IMR-90 (cell line): ENCODE measurements at regions not wholly inside any gene's neighbourhood (a gene's known extent, or its start where the extent isn't known, plus 50 kb on each side); places are given as distances from the start of the nearest gene placed in this dataset.

ENCODE experiments used
- ATAC-seq: fragments of 200-7000 bp; cut with Tn5 transposase; 2 replicates; pipeline ENCODE4 v1.9.1; 2020; ENCODE audit warnings: low read depth, mild to moderate bottlenecking, moderate library complexity
- BruUV-seq: library from RNA; stranded (reverse); fragments of 400-500 nt; replicated peaks from 2 replicates; lab custom pipeline; 2021; lab: Mats Ljungman, UMichigan
- CTCF ChIA-PET: fragments of 300-600 bp; formaldehyde crosslinking; extraction: SDS; loops from one replicate; lab custom pipeline; 2021; ENCODE audit warnings: antibody characterized with exemption; lab: Yijun Ruan, JAX
- POLR2A ChIA-PET: fragments of 300-600 bp; sonication (Branson Sonifier 250); formaldehyde crosslinking; loops from one replicate; lab custom pipeline; 2022; ENCODE audit warnings: antibody characterized with exemption; ENCODE audit not compliant: unreplicated experiment; lab: Charles Lee
- DNase-seq: peaks from one replicate; pipeline ENCODE4 v3.0.0; 2013
- H2AFZ ChIP-seq: replicated peaks from 2 replicates; pipeline ENCODE3; 2013; ENCODE audit warnings: low read length, mild to moderate bottlenecking; ENCODE audit not compliant: poor library complexity
- H2AK5ac ChIP-seq: 2 replicates; pipeline ENCODE4 v1.6.1; 2013; ENCODE audit warnings: low read depth, low read length, inconsistent platforms
- H2AK9ac ChIP-seq: replicated peaks from 2 replicates; pipeline ENCODE3; 2013; ENCODE audit warnings: mild to moderate bottlenecking, low read depth, low read length, moderate library complexity; ENCODE audit not compliant: poor library complexity
- H2BK120ac ChIP-seq: 2 replicates; pipeline ENCODE4 v1.6.1; 2013; ENCODE audit warnings: low read depth, low read length, inconsistent platforms
- H2BK15ac ChIP-seq: 3 replicates; pipeline ENCODE4 v1.6.1; 2013; ENCODE audit warnings: low read depth, low read length, inconsistent platforms
- H2BK20ac ChIP-seq: 2 replicates; pipeline ENCODE4 v1.6.1; 2013; ENCODE audit warnings: low read depth, mild to moderate bottlenecking, inconsistent platforms, low read length, moderate library complexity
- H2BK5ac ChIP-seq: 2 replicates; pipeline ENCODE4 v1.6.1; 2013; ENCODE audit warnings: mild to moderate bottlenecking, low read depth, low read length, inconsistent platforms; ENCODE audit not compliant: poor library complexity, severe bottlenecking
- H3K14ac ChIP-seq: replicated peaks from 2 replicates; pipeline ENCODE4 v1.6.1; 2013; ENCODE audit warnings: low read depth, low read length, inconsistent platforms
- H3K18ac ChIP-seq: 2 replicates; pipeline ENCODE4 v1.6.1; 2013; ENCODE audit warnings: low read depth, low read length, control low read depth
- H3K23ac ChIP-seq: 2 replicates; pipeline ENCODE4 v1.6.1; 2013; ENCODE audit warnings: low read depth, low read length, inconsistent platforms
- H3K27ac ChIP-seq: 2 replicates; pipeline ENCODE4 v1.5.1; 2013; ENCODE audit warnings: mild to moderate bottlenecking, control low read depth, low read length; ENCODE audit not compliant: insufficient read depth
- H3K27me3 ChIP-seq: 2 replicates; pipeline ENCODE4 v1.6.1; 2013; ENCODE audit warnings: low read length; ENCODE audit not compliant: control insufficient read depth, insufficient read depth
- H3K36me3 ChIP-seq: 2 replicates; pipeline ENCODE4 v1.6.1; 2013; ENCODE audit warnings: low read length, mixed read lengths; ENCODE audit not compliant: control insufficient read depth, insufficient read depth
- H3K4ac ChIP-seq: 2 replicates; pipeline ENCODE4 v1.6.1; 2013; ENCODE audit warnings: low read depth, low read length, inconsistent platforms
- H3K4me1 ChIP-seq: 2 replicates; pipeline ENCODE4 v1.6.1; 2013; ENCODE audit warnings: low read length, mixed read lengths; ENCODE audit not compliant: control insufficient read depth, insufficient read depth
- H3K4me2 ChIP-seq: 2 replicates; pipeline ENCODE4 v1.6.1; 2013; ENCODE audit warnings: low read depth, mild to moderate bottlenecking, control low read depth, low read length, moderate library complexity
- H3K4me3 ChIP-seq: 2 replicates; pipeline ENCODE4 v1.5.1; 2013; ENCODE audit warnings: low read depth, mild to moderate bottlenecking, control low read depth, low read length, moderate library complexity; ENCODE audit not compliant: insufficient read depth
- H3K56ac ChIP-seq: 2 replicates; pipeline ENCODE4 v1.6.1; 2013; ENCODE audit warnings: low read length, inconsistent platforms; ENCODE audit not compliant: insufficient read depth; ENCODE audit errors: extremely low read depth
- H3K79me1 ChIP-seq, 2 experiments: 2 replicates each; pipeline ENCODE4 v1.6.1; 2013; ENCODE audit warnings: low read length in 2 of 2, inconsistent platforms in 1 of 2, low read depth in 1 of 2
- H3K9ac ChIP-seq: 2 replicates; pipeline ENCODE4 v1.6.1; 2013; ENCODE audit warnings: low read depth, low read length, control low read depth
- H3K9me1 ChIP-seq: 2 replicates; pipeline ENCODE4 v1.6.1; 2013; ENCODE audit warnings: low read length, inconsistent platforms; ENCODE audit not compliant: insufficient read depth
- H3K9me3 ChIP-seq: 2 replicates; pipeline ENCODE4 v1.6.1; 2013; ENCODE audit warnings: low read length; ENCODE audit not compliant: control insufficient read depth, insufficient read depth
- H4K20me1 ChIP-seq: 2 replicates; pipeline ENCODE4 v1.6.1; 2013; ENCODE audit warnings: low read length, inconsistent platforms; ENCODE audit not compliant: insufficient read depth
- H4K5ac ChIP-seq: 2 replicates; pipeline ENCODE4 v1.6.1; 2013; ENCODE audit warnings: mild to moderate bottlenecking, low read depth, low read length, control low read depth
- H4K8ac ChIP-seq, 2 experiments: 2 replicates each; pipeline ENCODE4 v1.6.1; 2013; ENCODE audit warnings: low read depth in 2 of 2, low read length in 2 of 2, control low read depth in 1 of 2, inconsistent platforms in 1 of 2
- H4K91ac ChIP-seq: 2 replicates; pipeline ENCODE4 v1.6.1; 2013; ENCODE audit warnings: low read depth, low read length, inconsistent platforms; ENCODE audit not compliant: insufficient read depth
- BHLHE40 ChIP-seq: fragments of 150-350 bp; IDR thresholded peaks from 2 replicates; pipeline ENCODE4 v1.6.1; 2016; ENCODE audit warnings: mild to moderate bottlenecking, low read depth, low read length
- CEBPB ChIP-seq: IDR thresholded peaks from 2 replicates; pipeline ENCODE4 v1.6.1; 2012; ENCODE audit warnings: low read depth, low read length, improper control_type of control experiment
- CHD1 ChIP-seq: IDR thresholded peaks from 2 replicates; pipeline ENCODE4 v1.6.1; 2012; ENCODE audit warnings: low read depth, low read length, improper control_type of control experiment
- ELK1 ChIP-seq: fragments of 150-350 bp; IDR thresholded peaks from 2 replicates; pipeline ENCODE4 v1.6.1; 2016; ENCODE audit warnings: low read depth, mild to moderate bottlenecking, low read length, moderate library complexity, borderline replicate concordance
- POLR2A ChIP-seq: IDR thresholded peaks from 2 replicates; pipeline ENCODE4 v1.6.1; 2012; ENCODE audit warnings: mild to moderate bottlenecking, low read depth, low read length
- SMC3 ChIP-seq: fragments of 150-350 bp; IDR thresholded peaks from 2 replicates; pipeline ENCODE4 v1.6.1; 2016; ENCODE audit warnings: low read depth, mild to moderate bottlenecking, antibody characterized with exemption, low read length, moderate library complexity
- WGBS, 2 experiments: methylation state at CpG; one replicate each; pipeline versions ENCODE4 v1.1.5 to v1.1.7; 2013; ENCODE audit warnings: missing lambda C conversion rate in 2 of 2; ENCODE audit not compliant: insufficient read length in 1 of 2; ENCODE audit errors: extremely low coverage in 2 of 2; 5-methylcytosine and 5-hydroxymethylcytosine counted together
- dilution Hi-C: fragments of 300-500 bp; cut with HindIII; formaldehyde crosslinking; loops from one replicate; pipeline ENCODE4 v1.14.3; 2018; ENCODE audit warnings: low sequenced_read_pairs; ENCODE audit not compliant: unreplicated experiment
- in situ Hi-C: fragments of 300-500 bp; cut with MboI; formaldehyde crosslinking; loops from 3 replicates; pipeline ENCODE4 v1.14.3; 2019; ENCODE audit warnings: low sequenced_read_pairs, inconsistent platforms, mixed read lengths
- intact Hi-C: fragments of 100-400 bp; cut with micrococcal nuclease; formaldehyde crosslinking; loops from 2 replicates; pipeline ENCODE4 v1.10.0; 2022
- TF ChIP-seq, protein P1 (sequence below): conservative IDR thresholded peaks from 2 replicates; pipeline ENCODE4 v1.5.1; 2012; ENCODE audit warnings: mild to moderate bottlenecking, low read depth, low read length, improper control_type of control experiment

GRCh38 chr5:96335873-96336272 lies 97.2 kb downstream of the PCSK1 start:
- Histone ChIP-seq H3K4me3 (no peak overlapping the region), H3K27me3 (no peaks in the 10 kb centered on the region), H3K9me3 (no peaks in the 10 kb centered on the region), H2AFZ (peak overlapping the region; percentile 47), H4K20me1 (no peaks in the 10 kb centered on the region), H4K91ac (peak overlapping the region; percentile 78), H3K56ac (peak overlapping the region; percentile 77), H2BK120ac (peak overlapping the region; percentile 93), H2AK5ac (peak overlapping the region; percentile 82), H3K4me1 (peaks cover 19% of the 10 kb centered on the region), H2BK5ac (peak overlapping the region; percentile 84), H2AK9ac (no peak overlapping the region), H3K36me3 (no peaks in the 10 kb centered on the region), H3K9ac (peak overlapping the region; percentile 61), H3K4ac (peak overlapping the region; percentile 84), H3K79me1 (peaks cover 0 to 15% of the 10 kb centered on the region in 2 experiments; a peak in 1 of 4 replicates), H4K5ac (peak overlapping the region; percentile 81), H3K18ac (peak overlapping the region; percentile 82), H3K23ac (peak overlapping the region; percentile 24; the same call in 1 of the 2 replicates), H2BK20ac (peak overlapping the region; percentile 90), H3K27ac (peak overlapping the region; percentile 95), H3K9me1 (peaks cover 3% of the 10 kb centered on the region; the same call in 1 of the 2 replicates), H4K8ac (peak overlapping the region; percentile 71 to 82), H2BK15ac (peak overlapping the region; percentile 67), H3K14ac (peak overlapping the region; percentile 76), H3K4me2 (peak overlapping the region; percentile 48; the same call in 1 of the 2 replicates)
- BruUV-seq, result no TSS peak
- dilution Hi-C loops (no loop called here), in situ Hi-C loops (loop anchor here (5.0 kb wide), 1 partner anchor 479 kb away; no protein-coding TSS in a partner anchor), intact Hi-C loops (loop anchor here (1.0 to 10.0 kb wide), 10 partner anchors 39 to 478 kb away; partner anchors contain the start of gene ELL2)
- ATAC-seq, result peak; percentile 6; the same call in 1 of the 2 replicates
- CTCF ChIA-PET, result interaction anchor here (0.6 to 1.4 kb wide), 9 partner anchors 9 to 443 kb away, joined by 3 to 6 read pairs (median 3); no protein-coding TSS in a partner anchor
- no peak; the same call in 1 of the 2 replicates for TF ChIP-seq POLR2A
- no peak for TF ChIP-seq CEBPB
- no peak for TF ChIP-seq SMC3
- no peak for TF ChIP-seq BHLHE40
- no peak for TF ChIP-seq CHD1
- no peak for TF ChIP-seq ELK1
- TF ChIP-seq, protein P1, sequence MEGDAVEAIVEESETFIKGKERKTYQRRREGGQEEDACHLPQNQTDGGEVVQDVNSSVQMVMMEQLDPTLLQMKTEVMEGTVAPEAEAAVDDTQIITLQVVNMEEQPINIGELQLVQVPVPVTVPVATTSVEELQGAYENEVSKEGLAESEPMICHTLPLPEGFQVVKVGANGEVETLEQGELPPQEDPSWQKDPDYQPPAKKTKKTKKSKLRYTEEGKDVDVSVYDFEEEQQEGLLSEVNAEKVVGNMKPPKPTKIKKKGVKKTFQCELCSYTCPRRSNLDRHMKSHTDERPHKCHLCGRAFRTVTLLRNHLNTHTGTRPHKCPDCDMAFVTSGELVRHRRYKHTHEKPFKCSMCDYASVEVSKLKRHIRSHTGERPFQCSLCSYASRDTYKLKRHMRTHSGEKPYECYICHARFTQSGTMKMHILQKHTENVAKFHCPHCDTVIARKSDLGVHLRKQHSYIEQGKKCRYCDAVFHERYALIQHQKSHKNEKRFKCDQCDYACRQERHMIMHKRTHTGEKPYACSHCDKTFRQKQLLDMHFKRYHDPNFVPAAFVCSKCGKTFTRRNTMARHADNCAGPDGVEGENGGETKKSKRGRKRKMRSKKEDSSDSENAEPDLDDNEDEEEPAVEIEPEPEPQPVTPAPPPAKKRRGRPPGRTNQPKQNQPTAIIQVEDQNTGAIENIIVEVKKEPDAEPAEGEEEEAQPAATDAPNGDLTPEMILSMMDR, result no peak
- WGBS, 2 experiments, result no CpG with 5 or more reads among the region's 2 CpGs
- DNase-seq, result peak; percentile 50
- POLR2A ChIA-PET, result interaction anchor here (0.7 kb wide), 1 partner anchor 374 kb away, joined by 4 read pairs; the partner anchor contains the start of gene ELL2
